NB4 (cell line): ENCODE measurements at regions not wholly inside any gene's neighbourhood (a gene's known extent, or its start where the extent isn't known, plus 50 kb on each side); places are given as distances from the start of the nearest gene placed in this dataset.
"Not testable (repeated sequence)": the region's sequence is repeated elsewhere in the genome, so short reads cannot be mapped to it uniquely, and the experiment has no call there.

Source experiments
- DNase-seq: peaks from one replicate; pipeline ENCODE4 v3.0.0; 2010; ENCODE audit warnings: low read depth
- H3K4me3 ChIP-seq: one replicate; pipeline ENCODE4 v1.5.1; 2011; ENCODE audit warnings: mild to moderate bottlenecking, low read depth, low read length, moderate library complexity
- MYC ChIP-seq: IDR thresholded peaks from 2 replicates; pipeline ENCODE4 v1.6.1; 2011; ENCODE audit warnings: low read depth, low read length
- POLR2A ChIP-seq: IDR thresholded peaks from 2 replicates; pipeline ENCODE4 v1.6.1; 2011; ENCODE audit warnings: mild to moderate bottlenecking; ENCODE audit not compliant: insufficient read length; ENCODE audit errors: extremely low read depth
- TF ChIP-seq, protein P1 (sequence below): IDR thresholded peaks from one replicate; pipeline ENCODE4 v1.5.1; 2012; ENCODE audit warnings: low read depth, low read length
- TF ChIP-seq, protein P2 (sequence below): IDR thresholded peaks from 2 replicates; pipeline ENCODE4 v1.6.1; 2011; ENCODE audit warnings: low read depth, low read length

GRCh38 chr3:154921351-154921750 lies 158.8 kb upstream of the MME start:
- no peak for DNase-seq
- TF ChIP-seq, protein P1, sequence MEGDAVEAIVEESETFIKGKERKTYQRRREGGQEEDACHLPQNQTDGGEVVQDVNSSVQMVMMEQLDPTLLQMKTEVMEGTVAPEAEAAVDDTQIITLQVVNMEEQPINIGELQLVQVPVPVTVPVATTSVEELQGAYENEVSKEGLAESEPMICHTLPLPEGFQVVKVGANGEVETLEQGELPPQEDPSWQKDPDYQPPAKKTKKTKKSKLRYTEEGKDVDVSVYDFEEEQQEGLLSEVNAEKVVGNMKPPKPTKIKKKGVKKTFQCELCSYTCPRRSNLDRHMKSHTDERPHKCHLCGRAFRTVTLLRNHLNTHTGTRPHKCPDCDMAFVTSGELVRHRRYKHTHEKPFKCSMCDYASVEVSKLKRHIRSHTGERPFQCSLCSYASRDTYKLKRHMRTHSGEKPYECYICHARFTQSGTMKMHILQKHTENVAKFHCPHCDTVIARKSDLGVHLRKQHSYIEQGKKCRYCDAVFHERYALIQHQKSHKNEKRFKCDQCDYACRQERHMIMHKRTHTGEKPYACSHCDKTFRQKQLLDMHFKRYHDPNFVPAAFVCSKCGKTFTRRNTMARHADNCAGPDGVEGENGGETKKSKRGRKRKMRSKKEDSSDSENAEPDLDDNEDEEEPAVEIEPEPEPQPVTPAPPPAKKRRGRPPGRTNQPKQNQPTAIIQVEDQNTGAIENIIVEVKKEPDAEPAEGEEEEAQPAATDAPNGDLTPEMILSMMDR = no peak
- no peak overlapping the region for H3K4me3 ChIP-seq

GRCh38 chr3:154919226-154919625 lies 160.9 kb upstream of the MME start:
- DNase-seq = no peak

GRCh38 chr3:154904328-154904727 lies 175.8 kb upstream of the MME start:
- DNase-seq = peak; percentile 9
- TF ChIP-seq, protein P1 = peak; percentile 11
- TF ChIP-seq, protein P2, sequence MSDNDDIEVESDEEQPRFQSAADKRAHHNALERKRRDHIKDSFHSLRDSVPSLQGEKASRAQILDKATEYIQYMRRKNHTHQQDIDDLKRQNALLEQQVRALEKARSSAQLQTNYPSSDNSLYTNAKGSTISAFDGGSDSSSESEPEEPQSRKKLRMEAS = no peak
- TF ChIP-seq MYC = no peak
- TF ChIP-seq POLR2A = no peak

More at GRCh38 chr3:154919226-154919625, 160.9 kb upstream of the MME start:
- TF ChIP-seq, protein P1 = no peak
- TF ChIP-seq MYC (no peak), POLR2A (no peak)
- TF ChIP-seq, protein P2 = no peak
- no peak overlapping the region for H3K4me3 ChIP-seq

GRCh38 chr3:154902495-154902894 lies 177.6 kb upstream of the MME start:
- not testable (repeated sequence) for H3K4me3 ChIP-seq, DNase-seq

More at GRCh38 chr3:154904328-154904727, 175.8 kb upstream of the MME start:
- no peak overlapping the region for H3K4me3 ChIP-seq

DNA sequence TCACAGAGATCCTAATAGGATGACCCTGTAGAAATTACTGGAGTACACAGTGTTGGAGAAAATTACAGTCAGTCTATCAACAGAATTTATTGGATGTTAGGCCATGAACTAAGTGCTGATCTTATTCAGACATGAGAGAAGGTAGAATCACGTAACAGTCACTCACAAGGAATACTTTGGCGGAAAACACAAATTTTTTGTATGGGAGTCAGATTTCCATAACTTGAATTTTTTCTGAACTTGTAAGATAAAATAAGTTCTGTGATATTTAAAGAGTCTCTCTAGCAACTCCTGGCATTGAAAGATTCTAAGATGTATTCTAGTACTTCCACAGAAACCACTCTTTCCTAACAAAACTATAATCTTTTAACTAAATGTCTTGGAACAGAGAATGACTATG lies 178.8 kb upstream of the MME start:
- no peak for DNase-seq
- no peak overlapping the region for H3K4me3 ChIP-seq
- TF ChIP-seq MYC = no peak
- no peak for TF ChIP-seq POLR2A

DNA sequence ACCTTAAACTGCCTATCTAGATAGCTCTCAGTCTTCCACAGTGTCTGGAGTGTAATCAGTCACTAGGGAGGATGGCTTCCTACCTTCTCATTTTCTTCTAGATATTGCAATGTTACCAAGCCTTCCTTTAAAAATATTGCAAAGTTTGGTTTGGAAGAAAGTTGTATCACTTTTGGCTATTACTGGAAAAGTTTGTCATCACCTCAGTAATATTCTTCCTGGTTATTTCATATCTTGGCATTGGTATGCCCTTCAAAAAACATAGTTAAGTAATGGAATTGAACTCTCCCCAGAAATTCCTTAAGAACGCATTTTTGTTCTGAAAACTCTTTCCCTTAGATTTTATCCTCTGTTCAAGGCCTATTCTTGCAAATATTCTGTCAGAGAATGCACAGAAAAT lies 179.3 kb upstream of the MME start:
- no peak overlapping the region for H3K4me3 ChIP-seq
- no peak for TF ChIP-seq POLR2A
- TF ChIP-seq, protein P2 = no peak
- TF ChIP-seq MYC = no peak
- TF ChIP-seq, protein P1 = no peak
- DNase-seq = no peak

GRCh38 chr3:154898916-154899315 lies 181.2 kb upstream of the MME start:
- H3K4me3 ChIP-seq = no peak overlapping the region
- no peak for DNase-seq
- TF ChIP-seq, protein P2 = no peak
- no peak for TF ChIP-seq MYC
- TF ChIP-seq POLR2A = no peak
- TF ChIP-seq, protein P1 = no peak
